Caco-2 (cell line): ENCODE measurements at regions not wholly inside any gene's neighbourhood (a gene's known extent, or its start where the extent isn't known, plus 50 kb on each side); places are given as distances from the start of the nearest gene placed in this dataset.

Experiments
- BruUV-seq: library from RNA; stranded (reverse); fragments of 400-500 nt; replicated peaks from 2 replicates; lab custom pipeline; 2021; lab: Mats Ljungman, UMichigan
- CTCF ChIA-PET: fragments of 300-600 bp; sonication (Branson Sonifier 250); formaldehyde crosslinking; loops from one replicate; lab custom pipeline; 2022; ENCODE audit warnings: antibody characterized with exemption; lab: Charles Lee
- POLR2A ChIA-PET: fragments of 300-600 bp; sonication (Branson Sonifier 250); formaldehyde crosslinking; loops from one replicate; lab custom pipeline; 2022; ENCODE audit warnings: antibody characterized with exemption; lab: Charles Lee
- DNase-seq, 2 experiments: peaks; one replicate each; pipeline versions ENCODE4 v3.0.0 to v3.0.0-alpha.2; 2020 to 2022
- H3K27me3 ChIP-seq: replicated peaks from 2 replicates; pipeline ENCODE4 v1.6.0; 2011; ENCODE audit warnings: low read length; ENCODE audit not compliant: control insufficient read depth, insufficient read depth
- H3K36me3 ChIP-seq: 2 replicates; pipeline ENCODE4 v1.5.1; 2011; ENCODE audit warnings: low read length; ENCODE audit not compliant: control insufficient read depth, insufficient read depth
- H3K4me1 ChIP-seq: fragments of 250-450 bp; sonication (Bioruptor Pico); 2 replicates; pipeline ENCODE4 v1.5.1; 2020; ENCODE audit warnings: mild to moderate bottlenecking
- H3K4me3 ChIP-seq: 2 replicates; pipeline ENCODE4 v1.5.1; 2011; ENCODE audit warnings: low read depth, mild to moderate bottlenecking, control low read depth, low read length
- H3K9me3 ChIP-seq: fragments of 250-450 bp; sonication (Bioruptor Pico); 2 replicates; pipeline ENCODE4 v1.5.1; 2020; ENCODE audit warnings: mild to moderate bottlenecking, moderate library complexity
- H3K27ac Mint-ChIP-seq: one replicate; pipeline ENCODE4 v1.8.0; 2022; ENCODE audit warnings: mixed read lengths; ENCODE audit not compliant: unreplicated experiment
- H3K27me3 Mint-ChIP-seq: one replicate; pipeline ENCODE4 v1.8.0; 2022; ENCODE audit warnings: mixed read lengths; ENCODE audit not compliant: insufficient read depth, unreplicated experiment
- H3K36me3 Mint-ChIP-seq: one replicate; pipeline ENCODE4 v1.8.0; 2022; ENCODE audit warnings: mild to moderate bottlenecking, mixed read lengths; ENCODE audit not compliant: insufficient read depth, unreplicated experiment
- H3K4me1 Mint-ChIP-seq: one replicate; pipeline ENCODE4 v1.8.0; 2022; ENCODE audit warnings: low read depth, mixed read lengths; ENCODE audit not compliant: unreplicated experiment
- H3K4me3 Mint-ChIP-seq: one replicate; pipeline ENCODE4 v1.8.0; 2022; ENCODE audit warnings: mild to moderate bottlenecking, moderate library complexity, mixed read lengths; ENCODE audit not compliant: unreplicated experiment
- H3K9me3 Mint-ChIP-seq: one replicate; pipeline ENCODE4 v1.8.0; 2022; ENCODE audit warnings: mixed read lengths; ENCODE audit not compliant: unreplicated experiment
- intact Hi-C: fragments of 100-400 bp; cut with micrococcal nuclease; formaldehyde crosslinking; loops from one replicate; pipeline ENCODE4 v1.10.0; 2022; ENCODE audit not compliant: unreplicated experiment
- TF ChIP-seq, protein P1 (sequence below), 2 experiments: fragments of 200-600 bp in 1 of 2; IDR thresholded peaks; 1 replicate in 1 of 2; 2 replicates in 1 of 2; pipeline versions ENCODE4 v1.5.1 to v1.8.0; 2011 to 2022; ENCODE audit warnings: antibody characterized with exemption in 1 of 2, control low read depth in 1 of 2, inconsistent platforms in 1 of 2, low read depth in 1 of 2, low read length in 1 of 2, mild to moderate bottlenecking in 1 of 2, moderate library complexity in 1 of 2; ENCODE audit not compliant: insufficient read depth in 1 of 2, severe bottlenecking in 1 of 2, unreplicated experiment in 1 of 2

DNA sequence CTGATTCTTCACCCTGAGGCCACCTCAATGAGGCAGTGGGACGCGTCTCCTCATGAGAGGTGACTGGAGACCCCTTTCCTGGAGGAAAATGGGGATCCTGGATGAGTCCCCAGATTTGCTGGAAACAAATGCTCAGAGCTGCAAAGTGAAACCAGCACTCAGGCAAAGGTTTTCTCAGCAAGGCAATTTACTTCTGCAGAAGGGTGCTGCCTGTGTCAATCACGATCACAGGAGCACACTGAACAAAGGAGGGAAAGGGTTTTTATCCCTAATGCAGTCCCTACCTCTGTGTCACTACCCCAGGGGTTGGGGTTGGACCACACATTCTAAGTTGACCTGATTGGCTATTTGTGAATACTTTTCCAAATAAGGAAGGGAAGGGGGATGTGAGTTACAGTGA lies 69.9 kb upstream of the CDK20 start:
- no peaks in the 10 kb centered on the region for H3K36me3 ChIP-seq
- no peak overlapping the region for H3K4me3 ChIP-seq
- DNase-seq = no peak
- Mint-ChIP-seq H3K4me3 (no peak overlapping the region), H3K9me3 (peaks cover 20% of the 10 kb centered on the region), H3K27ac (no peak overlapping the region), H3K4me1 (no peaks in the 10 kb centered on the region), H3K36me3 (no peaks in the 10 kb centered on the region), H3K27me3 (no peaks in the 10 kb centered on the region)
- BruUV-seq = no TSS peak
- H3K9me3 ChIP-seq = no peaks in the 10 kb centered on the region; the same call in 1 of the 2 replicates
- no peaks in the 10 kb centered on the region for H3K27me3 ChIP-seq
- CTCF ChIA-PET = no interaction called here
- intact Hi-C loops = no loop called here
- H3K4me1 ChIP-seq = no peaks in the 10 kb centered on the region
- TF ChIP-seq, protein P1, sequence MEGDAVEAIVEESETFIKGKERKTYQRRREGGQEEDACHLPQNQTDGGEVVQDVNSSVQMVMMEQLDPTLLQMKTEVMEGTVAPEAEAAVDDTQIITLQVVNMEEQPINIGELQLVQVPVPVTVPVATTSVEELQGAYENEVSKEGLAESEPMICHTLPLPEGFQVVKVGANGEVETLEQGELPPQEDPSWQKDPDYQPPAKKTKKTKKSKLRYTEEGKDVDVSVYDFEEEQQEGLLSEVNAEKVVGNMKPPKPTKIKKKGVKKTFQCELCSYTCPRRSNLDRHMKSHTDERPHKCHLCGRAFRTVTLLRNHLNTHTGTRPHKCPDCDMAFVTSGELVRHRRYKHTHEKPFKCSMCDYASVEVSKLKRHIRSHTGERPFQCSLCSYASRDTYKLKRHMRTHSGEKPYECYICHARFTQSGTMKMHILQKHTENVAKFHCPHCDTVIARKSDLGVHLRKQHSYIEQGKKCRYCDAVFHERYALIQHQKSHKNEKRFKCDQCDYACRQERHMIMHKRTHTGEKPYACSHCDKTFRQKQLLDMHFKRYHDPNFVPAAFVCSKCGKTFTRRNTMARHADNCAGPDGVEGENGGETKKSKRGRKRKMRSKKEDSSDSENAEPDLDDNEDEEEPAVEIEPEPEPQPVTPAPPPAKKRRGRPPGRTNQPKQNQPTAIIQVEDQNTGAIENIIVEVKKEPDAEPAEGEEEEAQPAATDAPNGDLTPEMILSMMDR (IDR thresholded peaks at IDR 0.05; ENCODE audit: insufficient read depth in 1 of 2, low read depth in 1 of 2, low read length in 1 of 2, severe bottlenecking in 1 of 2, unreplicated experiment in 1 of 2) = no peak
- POLR2A ChIA-PET = no interaction called here

DNA sequence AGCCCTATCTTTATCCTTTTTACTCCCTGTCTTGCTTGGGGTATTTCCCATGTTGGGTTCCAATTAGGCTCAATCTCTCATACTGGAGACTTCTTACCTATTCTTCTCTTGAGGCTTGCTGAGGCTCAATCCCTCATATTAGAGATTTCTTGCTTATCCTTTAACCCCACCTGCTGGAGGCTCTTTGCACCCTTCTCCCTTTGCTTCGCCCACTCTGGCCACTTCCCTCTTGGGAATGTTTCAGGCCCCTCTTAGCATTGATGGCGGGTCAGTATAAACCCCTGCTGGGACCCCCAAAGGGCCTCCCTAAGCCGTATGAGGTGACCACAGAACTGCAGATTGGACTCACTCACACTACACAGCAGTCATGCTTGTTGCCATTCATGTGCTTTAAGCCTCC lies 69.3 kb upstream of the CDK20 start:
- no peak for DNase-seq
- H3K27ac Mint-ChIP-seq = no peak overlapping the region
- Histone ChIP-seq H3K27me3 (no peaks in the 10 kb centered on the region), H3K9me3 (no peaks in the 10 kb centered on the region; the same call in 1 of the 2 replicates), H3K4me3 (no peak overlapping the region), H3K4me1 (no peaks in the 10 kb centered on the region), H3K36me3 (no peaks in the 10 kb centered on the region)
- ChIA-PET CTCF (no interaction called here), POLR2A (no interaction called here)
- no TSS peak for BruUV-seq
- TF ChIP-seq, protein P1 (IDR thresholded peaks at IDR 0.05; ENCODE audit: insufficient read depth in 1 of 2, low read depth in 1 of 2, low read length in 1 of 2, severe bottlenecking in 1 of 2, unreplicated experiment in 1 of 2) = no peak
- H3K4me3 Mint-ChIP-seq = no peak overlapping the region
- intact Hi-C loops = no loop called here
- peaks cover 20% of the 10 kb centered on the region for H3K9me3 Mint-ChIP-seq
- no peaks in the 10 kb centered on the region for H3K4me1 Mint-ChIP-seq
- H3K27me3 Mint-ChIP-seq = no peaks in the 10 kb centered on the region
- no peaks in the 10 kb centered on the region for H3K36me3 Mint-ChIP-seq

DNA sequence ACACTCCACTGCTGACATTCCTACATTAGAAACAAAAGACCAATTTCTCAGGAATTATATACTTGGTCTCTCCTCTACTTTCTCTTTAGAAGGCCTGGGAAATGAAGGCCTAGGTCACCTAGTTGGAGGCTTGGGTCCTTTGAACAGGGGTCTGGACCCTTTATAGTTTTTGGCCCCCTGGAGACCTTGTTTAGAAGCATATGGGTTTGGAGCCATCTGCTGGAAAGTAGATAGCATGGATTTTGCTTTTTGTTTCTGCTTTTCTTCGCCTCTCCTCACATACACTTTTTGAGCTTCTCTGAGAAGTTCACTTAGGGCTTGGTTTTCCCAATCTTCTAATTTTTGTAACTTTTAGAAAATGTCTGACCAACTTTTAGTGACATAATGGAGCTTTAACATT lies 67.1 kb upstream of the CDK20 start:
- Histone ChIP-seq H3K27me3 (no peaks in the 10 kb centered on the region), H3K4me1 (no peaks in the 10 kb centered on the region), H3K9me3 (no peaks in the 10 kb centered on the region; the same call in 1 of the 2 replicates), H3K36me3 (no peaks in the 10 kb centered on the region), H3K4me3 (no peak overlapping the region)
- Mint-ChIP-seq H3K36me3 (no peaks in the 10 kb centered on the region), H3K4me1 (no peaks in the 10 kb centered on the region), H3K4me3 (no peak overlapping the region), H3K9me3 (peaks cover 27% of the 10 kb centered on the region), H3K27ac (no peak overlapping the region), H3K27me3 (no peaks in the 10 kb centered on the region)
- CTCF ChIA-PET = no interaction called here
- TF ChIP-seq, protein P1 (IDR thresholded peaks at IDR 0.05; ENCODE audit: insufficient read depth in 1 of 2, low read depth in 1 of 2, low read length in 1 of 2, severe bottlenecking in 1 of 2, unreplicated experiment in 1 of 2) = peak in 1 of 2 experiments; percentile 28
- DNase-seq = no peak
- BruUV-seq = no TSS peak
- POLR2A ChIA-PET = no interaction called here
- intact Hi-C loops = no loop called here
